ELF-1 (cell line): ENCODE measurements at regions not wholly inside any gene's neighbourhood (a gene's known extent, or its start where the extent isn't known, plus 50 kb on each side); places are given as distances from the start of the nearest gene placed in this dataset.
"Not testable (repeated sequence)": the region's sequence is repeated elsewhere in the genome, so short reads cannot be mapped to it uniquely, and the experiment has no call there.

Experiments used
- DNase-seq: peaks from one replicate; pipeline ENCODE4 v3.0.0-alpha.2; 2016; ENCODE audit warnings: low read depth, low spot score

DNA sequence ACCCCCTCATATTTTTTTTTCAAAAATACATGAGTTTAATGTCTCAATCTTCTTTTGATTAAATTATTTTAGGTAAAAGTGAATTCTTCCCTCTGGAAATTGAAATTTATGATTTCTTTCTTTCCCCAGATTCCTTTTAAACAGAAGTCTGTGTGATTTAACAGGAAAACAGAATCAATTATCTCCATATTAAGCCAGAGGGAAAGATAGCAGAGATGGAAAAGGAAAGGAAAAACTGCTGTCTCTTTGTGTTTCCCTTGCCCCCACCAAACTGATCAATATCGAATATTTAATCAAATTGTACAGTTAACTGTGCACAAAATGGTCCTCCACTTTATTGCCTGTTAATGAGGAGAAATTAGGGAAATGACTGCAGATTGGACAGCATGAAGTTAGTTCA is 203.5 kb upstream of the NECTIN3 start:
- no peak for DNase-seq

- DNase-seq = no peak
Observed at GRCh38 chr3:110869736-110870135, 201.9 kb upstream of the NECTIN3 start.

- DNase-seq = no peak
Observed at GRCh38 chr3:110871869-110872268, 199.7 kb upstream of the NECTIN3 start.

DNA sequence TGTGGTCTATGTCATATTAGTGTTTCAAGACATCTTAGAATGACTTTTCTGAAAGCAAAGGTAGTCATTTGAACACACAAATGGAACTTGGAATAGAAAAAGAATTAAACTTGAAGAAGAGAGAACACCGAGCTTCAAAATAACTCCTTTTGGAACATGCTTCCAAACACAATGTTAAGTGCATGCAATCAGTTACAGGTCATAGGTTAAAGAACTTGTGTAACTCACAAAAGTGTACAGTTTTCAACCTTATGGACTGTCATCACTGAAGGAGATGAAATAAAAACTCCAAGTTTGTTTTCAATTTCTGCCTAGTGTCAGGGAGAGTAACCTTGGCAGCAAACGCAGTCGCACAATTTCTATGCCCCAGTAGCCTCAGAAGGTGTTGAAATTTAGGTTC is 192.9 kb upstream of the NECTIN3 start:
- DNase-seq = no peak

DNA sequence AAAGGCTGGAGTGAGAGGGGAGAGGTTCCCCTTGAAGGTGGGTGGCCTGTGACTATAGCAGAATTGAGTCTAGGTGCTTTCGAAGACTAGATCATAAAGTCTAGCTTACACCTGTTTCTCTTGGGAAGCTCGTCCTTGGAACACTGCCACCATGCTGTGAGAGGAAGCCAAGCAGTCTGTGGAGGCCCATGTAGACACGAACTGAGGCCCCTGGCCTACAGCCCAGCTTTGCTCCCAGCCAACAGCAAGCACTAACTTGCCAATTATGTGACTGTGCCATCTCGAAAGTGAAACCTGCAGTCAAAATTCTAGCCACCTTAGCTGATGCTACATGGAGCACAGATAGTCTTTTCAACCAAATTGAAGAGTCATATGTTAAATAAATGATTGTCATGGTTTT is 190.5 kb upstream of the NECTIN3 start:
- DNase-seq = no peak

- DNase-seq = no peak
Observed at GRCh38 chr3:110886222-110886893, 185.3 kb upstream of the NECTIN3 start.

GRCh38 chr3:110887176-110887575 is 184.4 kb upstream of the NECTIN3 start:
- DNase-seq = no peak

DNA sequence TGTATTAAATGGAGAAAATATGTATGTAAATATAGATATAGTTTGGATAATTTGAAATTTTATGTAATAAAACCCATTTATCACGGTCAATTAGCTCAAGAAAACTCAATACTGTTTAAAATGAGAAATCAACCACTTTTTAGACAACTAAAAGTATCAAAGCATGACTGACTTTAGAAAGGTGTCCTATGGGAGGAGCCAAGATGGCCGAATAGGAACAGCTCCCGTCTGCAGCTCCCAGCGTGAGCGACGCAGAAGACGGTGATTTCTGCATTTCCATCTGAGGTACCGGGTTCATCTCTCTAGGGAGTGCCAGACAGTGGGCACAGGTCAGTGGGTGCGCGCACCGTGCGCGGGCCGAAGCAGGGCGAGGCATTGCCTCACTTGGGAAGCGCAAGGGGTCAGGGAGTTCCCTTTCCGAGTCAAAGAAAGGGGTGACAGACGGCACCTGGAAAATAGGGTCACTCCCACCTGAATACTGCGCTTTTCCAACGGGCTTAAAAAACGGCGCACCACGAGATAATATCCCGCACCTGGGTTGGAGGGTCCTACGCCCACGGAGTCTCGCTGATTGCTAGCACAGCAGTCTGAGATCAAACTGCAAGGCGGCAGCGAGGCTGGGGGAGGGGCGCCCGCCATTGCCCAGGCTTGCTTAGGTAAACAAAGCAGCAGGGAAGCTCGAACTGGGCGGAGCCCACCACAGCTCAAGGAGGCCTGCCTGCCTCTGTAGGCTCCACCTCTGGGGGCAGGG is 182.8 kb upstream of the NECTIN3 start:
- DNase-seq = not testable (repeated sequence)

DNA sequence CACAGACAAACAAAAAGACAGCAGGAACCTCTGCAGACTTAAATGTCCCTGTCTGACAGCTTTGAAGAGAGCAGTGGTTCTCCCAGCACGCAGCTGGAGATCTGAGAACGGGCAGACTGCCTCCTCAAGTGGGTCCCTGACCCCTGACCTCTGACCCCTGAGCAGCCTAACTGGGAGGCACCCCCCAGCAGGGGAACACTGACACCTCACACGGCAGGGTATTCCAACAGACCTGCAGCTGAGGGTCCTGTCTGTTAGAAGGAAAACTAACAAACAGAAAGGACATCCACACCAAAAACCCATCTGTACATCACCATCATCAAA is 182.3 kb upstream of the NECTIN3 start:
- not testable (repeated sequence) for DNase-seq

DNA sequence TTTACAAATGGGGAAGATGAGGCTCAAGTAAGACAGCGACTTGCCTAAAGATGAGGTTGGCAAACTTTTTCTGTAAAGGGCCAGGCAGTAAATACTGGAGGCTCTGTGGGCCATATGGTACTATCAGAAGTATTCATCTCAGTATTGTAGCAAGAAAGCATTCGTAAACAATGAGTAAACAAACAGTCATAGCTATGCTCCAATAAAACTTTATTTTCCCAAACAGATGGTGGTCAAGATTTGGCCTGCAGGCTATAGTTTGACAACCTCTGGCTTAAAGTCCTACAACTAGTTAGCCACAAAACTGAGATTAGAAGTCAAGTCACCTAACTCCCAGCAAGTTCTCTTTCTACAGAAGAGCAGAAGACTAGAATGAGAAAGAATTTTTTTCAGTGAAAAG is 177.0 kb upstream of the NECTIN3 start:
- DNase-seq = no peak

- DNase-seq = no peak
Observed at GRCh38 chr3:110895054-110895453, 176.6 kb upstream of the NECTIN3 start.

DNA sequence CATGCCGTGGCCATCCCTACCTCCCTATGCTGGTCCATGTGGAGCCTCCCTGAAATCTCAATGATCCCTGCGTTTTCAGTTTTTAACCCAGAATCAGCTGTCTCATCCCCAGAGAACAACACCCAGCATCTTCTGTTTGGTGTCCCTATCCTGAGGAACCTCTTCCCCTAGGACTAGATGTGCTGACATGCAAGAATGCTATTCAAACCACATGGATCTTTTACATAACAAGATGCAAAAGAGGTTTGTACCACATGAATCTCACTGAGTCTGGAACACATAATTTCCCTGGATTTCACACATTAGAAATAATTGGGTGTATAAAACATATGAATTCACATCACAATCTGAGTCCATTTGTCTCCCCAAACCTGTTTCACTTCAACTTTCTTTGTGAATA is 174.6 kb upstream of the NECTIN3 start:
- DNase-seq = no peak

- no peak for DNase-seq
Observed at GRCh38 chr3:110900576-110900975, 171.0 kb upstream of the NECTIN3 start.

GRCh38 chr3:110901536-110901935 is 170.1 kb upstream of the NECTIN3 start:
- no peak for DNase-seq

DNA sequence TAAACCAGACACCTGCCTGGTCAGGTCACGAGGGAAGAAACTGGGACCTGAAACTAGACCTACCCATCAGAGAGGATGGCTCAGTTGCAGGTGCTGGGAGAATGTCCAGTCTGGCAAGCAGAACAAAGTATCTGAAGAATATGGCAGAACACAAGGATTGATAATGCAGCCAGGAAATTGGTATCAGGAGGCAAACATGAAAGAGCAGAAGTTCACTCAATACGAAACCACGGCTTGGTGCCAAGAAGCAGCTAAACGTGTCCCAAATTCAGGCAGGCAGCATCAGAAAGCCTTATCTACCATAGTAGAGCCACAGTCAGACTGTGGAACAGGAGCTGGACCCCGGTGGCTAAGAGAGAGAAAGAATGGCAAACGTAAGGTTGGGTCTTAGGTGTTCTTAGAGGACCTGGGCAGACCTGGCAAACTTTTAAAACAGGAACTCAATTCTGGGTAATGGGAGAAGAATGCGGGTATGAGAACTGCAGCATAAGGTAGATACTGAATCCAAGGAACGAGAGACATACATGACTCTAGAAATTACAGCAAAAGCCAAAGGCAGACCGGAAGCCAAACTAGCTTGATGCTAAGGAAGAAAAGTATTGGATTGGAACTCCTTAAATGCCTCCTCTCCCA is 169.0 kb upstream of the NECTIN3 start:
- DNase-seq = no peak

GRCh38 chr3:110903771-110904519 is 167.7 kb upstream of the NECTIN3 start:
- DNase-seq = no peak

DNA sequence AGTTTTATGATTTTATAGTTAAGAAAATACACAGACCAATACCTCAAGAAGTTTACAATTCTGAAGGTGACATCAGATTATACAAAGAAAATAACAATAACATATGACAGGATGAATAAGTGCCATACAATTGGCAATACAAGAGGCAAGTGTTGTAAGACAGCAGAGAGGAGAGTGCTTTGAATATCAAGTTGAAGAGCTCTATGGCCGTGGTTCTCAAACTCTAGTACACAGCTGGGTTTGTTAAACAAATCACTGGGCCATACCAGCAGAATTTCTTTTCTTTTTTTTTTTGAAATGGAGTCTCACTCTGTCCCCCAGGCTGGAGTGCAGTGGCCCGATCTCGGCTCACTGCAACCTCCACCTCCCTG is 167.1 kb upstream of the NECTIN3 start:
- no peak for DNase-seq

DNA sequence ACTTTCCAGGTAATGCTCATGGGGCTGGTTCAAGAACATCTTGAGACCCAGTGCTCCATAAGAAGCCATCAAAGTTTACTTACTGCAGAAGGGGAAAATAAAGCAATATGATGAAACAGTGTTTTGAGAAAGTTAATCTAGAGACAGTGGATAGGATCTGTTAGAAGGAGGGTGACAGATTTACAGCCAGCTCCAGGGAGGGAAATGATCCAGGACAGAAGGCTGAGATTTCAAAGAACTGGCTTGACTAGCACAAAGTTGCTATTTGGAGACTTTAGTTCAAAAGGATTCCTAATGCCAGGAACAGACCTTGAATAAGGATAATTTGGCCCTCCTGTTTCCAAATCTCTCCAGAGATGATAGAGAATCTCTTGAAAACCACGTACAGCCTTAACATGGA is 166.5 kb upstream of the NECTIN3 start:
- no peak for DNase-seq

DNA sequence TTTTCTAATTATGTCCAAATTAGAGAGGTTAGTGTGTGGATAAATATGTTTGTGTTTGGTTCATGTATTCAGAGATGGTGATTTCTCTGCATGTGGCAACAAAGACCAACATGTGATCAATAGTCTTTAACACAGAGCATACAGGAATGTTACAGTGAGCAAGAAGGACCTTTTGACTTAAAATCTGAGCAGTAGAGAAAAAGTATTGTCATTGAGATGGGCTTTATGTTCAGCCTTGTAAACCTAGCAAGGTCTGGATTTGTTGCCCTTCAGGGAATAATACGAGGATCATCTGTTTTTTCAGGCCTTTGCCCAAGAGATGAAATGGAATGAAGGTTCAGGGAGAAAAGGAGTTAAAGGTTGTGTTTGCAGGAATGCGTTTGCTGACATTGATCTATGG is 161.8 kb upstream of the NECTIN3 start:
- DNase-seq = no peak

- DNase-seq = no peak
Observed at GRCh38 chr3:110910346-110910955, 161.2 kb upstream of the NECTIN3 start.

DNA sequence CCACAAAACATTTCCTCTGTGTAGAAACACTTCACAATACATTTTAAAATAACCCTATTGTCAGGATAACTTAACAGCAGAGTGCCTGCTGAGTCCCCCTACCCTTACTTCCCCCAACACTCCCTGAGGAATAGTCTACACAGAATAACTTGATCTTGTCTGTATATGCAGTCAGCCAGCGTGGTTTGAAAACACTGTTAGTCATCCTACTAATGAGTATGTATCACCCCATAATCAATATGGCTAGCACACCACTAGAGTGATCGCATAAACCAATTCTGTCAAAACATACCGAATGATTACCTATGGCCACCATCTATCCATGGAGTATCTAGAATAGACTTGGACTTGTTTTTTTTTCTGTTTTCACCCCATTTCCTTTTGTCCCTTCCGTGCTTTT is 152.7 kb upstream of the NECTIN3 start:
- no peak for DNase-seq

DNA sequence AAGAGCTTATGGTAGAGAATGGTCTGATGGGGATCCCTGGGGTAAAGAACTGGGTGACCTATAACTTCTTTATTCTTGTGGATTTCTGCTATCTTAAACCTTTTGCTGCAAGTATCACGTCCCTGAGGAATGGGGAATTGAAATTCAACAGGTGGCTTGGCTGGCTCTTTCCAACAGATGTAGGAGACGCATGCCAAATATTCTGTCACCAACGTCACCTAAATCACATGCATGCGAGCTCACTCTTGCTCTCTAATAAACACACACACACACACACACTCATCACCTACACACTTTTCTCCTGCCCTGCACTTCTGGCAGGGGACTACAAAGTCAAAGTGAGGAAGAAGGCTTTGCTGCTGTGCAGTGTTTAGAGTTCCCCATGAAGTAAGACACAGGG is 145.8 kb upstream of the NECTIN3 start:
- DNase-seq = no peak
